Naive B cell (primary cell): ENCODE measurements at regions not wholly inside any gene's neighbourhood (a gene's known extent, or its start where the extent isn't known, plus 50 kb on each side); places are given as distances from the start of the nearest gene placed in this dataset.
A peak's percentile ranks its signal among the peaks of the same experiment; 100 is the strongest.
"Not testable (repeated sequence)": the region's sequence is repeated elsewhere in the genome, so short reads cannot be mapped to it uniquely, and the experiment has no call there.

ENCODE experiments used
- ATAC-seq, 2 donors: fragments of 150-1000 bp; cut with Tn5 transposase; 2 replicates each; pipeline ENCODE4 v1.10.0; 2021; ENCODE audit warnings: low read depth in 2 of 2, mild to moderate bottlenecking in 2 of 2, moderate library complexity in 2 of 2
- DNase-seq: peaks from one replicate; pipeline ENCODE4 v3.0.0; 2022
- H3K27ac Mint-ChIP-seq, 6 donors: one replicate each; pipeline ENCODE4 v1.8.0; 2020 to 2022; ENCODE audit warnings: mild to moderate bottlenecking in 6 of 6, mixed read lengths in 6 of 6, moderate library complexity in 5 of 6, inconsistent platforms in 2 of 6
- H3K27me3 Mint-ChIP-seq, 3 donors: one replicate each; pipeline ENCODE4 v1.8.0; 2021 to 2022; ENCODE audit warnings: mixed read lengths in 3 of 3, mild to moderate bottlenecking in 1 of 3
- H3K36me3 Mint-ChIP-seq, 2 donors: one replicate each; pipeline ENCODE4 v1.8.0; 2020 to 2022; ENCODE audit warnings: mixed read lengths in 2 of 2, inconsistent platforms in 1 of 2, mild to moderate bottlenecking in 1 of 2
- H3K4me1 Mint-ChIP-seq, 3 donors: one replicate each; pipeline ENCODE4 v1.8.0; 2020 to 2022; ENCODE audit warnings: mixed read lengths in 3 of 3, inconsistent platforms in 1 of 3, mild to moderate bottlenecking in 1 of 3, moderate library complexity in 1 of 3
- H3K4me3 Mint-ChIP-seq, 8 donors: one replicate each; pipeline ENCODE4 v1.8.0; 2020 to 2022; ENCODE audit warnings: mild to moderate bottlenecking in 8 of 8, mixed read lengths in 8 of 8, moderate library complexity in 8 of 8, inconsistent platforms in 2 of 8
- H3K9me3 Mint-ChIP-seq, 7 donors: one replicate each; pipeline ENCODE4 v1.8.0; 2020 to 2022; ENCODE audit warnings: mixed read lengths in 7 of 7, mild to moderate bottlenecking in 5 of 7, inconsistent platforms in 2 of 7, moderate library complexity in 1 of 7

DNA sequence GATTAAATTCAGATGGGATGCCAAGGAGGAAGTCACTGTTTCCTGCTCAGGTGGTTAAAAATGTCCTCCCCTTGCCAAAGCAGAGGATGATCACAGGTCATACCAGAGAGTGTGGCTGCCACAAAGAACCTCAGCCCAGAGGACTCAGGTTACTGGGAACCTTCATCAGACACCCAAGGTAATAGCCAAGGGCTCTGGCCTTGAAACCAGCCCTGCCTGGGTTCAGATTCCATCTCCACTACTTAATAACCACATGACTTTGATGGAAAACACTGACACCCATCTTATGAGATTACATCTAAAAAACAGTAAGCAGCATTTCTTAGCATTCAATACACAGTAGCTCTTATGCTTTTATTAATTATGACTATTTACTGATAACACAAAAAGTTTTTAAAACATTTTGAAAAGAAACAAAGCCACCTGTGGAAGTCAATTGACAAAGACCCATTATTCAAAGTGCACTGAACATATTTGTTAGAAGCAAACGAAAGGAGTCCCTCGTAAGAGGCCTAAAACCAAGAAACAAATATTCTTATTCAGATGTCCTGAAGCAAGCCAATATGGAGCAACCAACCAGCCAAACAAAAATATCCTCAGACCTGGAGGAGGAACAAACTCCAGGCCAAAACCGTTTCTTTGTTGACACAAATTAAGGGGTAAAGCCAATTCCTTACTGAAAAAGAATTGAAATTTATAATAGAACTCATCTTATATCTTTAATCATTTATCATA is 241.5 kb downstream of the RNF152 start:
- Mint-ChIP-seq H3K27me3 (no peaks in the 10 kb centered on the region), H3K9me3 (peaks cover 0 to 1% (median 0%) of the 10 kb centered on the region in 7 donors), H3K36me3 (no peaks in the 10 kb centered on the region), H3K27ac (no peak overlapping the region), H3K4me1 (no peaks in the 10 kb centered on the region), H3K4me3 (no peak overlapping the region)
- DNase-seq, result no peak
- no peak for ATAC-seq

DNA sequence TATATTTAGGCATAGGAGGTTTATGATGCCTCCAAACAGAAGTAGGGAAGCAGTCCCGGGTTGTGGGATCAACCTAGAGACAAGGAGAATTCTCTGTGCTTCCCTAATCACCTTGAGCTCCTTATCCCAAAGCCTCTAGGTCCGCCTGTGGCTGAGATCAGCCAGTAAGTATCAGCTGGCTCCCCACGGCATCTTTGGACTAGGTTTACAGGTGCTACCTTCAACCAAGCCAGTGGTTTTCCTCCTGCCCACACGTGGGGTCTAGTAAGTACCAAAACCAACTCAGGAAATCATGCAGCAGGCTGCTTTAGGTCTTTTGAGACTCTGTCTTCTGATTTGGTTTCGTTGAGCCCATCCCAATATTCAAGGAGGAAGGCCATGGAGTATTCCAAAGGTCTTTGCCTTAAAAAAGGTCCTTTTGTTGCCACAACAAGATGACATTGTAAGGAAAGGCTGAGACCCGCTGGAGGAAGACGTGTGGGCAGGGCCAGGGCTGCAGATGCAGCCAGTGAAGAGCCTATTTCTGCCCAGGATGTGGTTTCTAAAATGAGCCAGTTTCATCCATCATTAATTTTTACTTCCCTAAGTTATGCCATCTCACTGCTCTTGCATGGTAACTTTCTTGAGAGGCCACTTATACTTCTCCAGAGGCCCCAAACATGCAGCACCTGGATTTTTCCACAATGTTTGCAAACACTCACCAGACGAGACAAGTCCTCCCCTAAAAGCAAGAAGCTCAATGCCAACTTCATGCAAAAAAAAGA is 248.7 kb downstream of the RNF152 start:
- DNase-seq (no peak), ATAC-seq (no peak)
- H3K4me1 Mint-ChIP-seq, result peaks cover 0 to 13% (median 11%) of the 10 kb centered on the region in 3 donors
- H3K27me3 Mint-ChIP-seq, result no peaks in the 10 kb centered on the region
- H3K27ac Mint-ChIP-seq, result peak overlapping the region in 1 of 6 donors; percentile 35
- H3K36me3 Mint-ChIP-seq, result no peaks in the 10 kb centered on the region
- no peaks in the 10 kb centered on the region for H3K9me3 Mint-ChIP-seq
- H3K4me3 Mint-ChIP-seq, result no peak overlapping the region

DNA sequence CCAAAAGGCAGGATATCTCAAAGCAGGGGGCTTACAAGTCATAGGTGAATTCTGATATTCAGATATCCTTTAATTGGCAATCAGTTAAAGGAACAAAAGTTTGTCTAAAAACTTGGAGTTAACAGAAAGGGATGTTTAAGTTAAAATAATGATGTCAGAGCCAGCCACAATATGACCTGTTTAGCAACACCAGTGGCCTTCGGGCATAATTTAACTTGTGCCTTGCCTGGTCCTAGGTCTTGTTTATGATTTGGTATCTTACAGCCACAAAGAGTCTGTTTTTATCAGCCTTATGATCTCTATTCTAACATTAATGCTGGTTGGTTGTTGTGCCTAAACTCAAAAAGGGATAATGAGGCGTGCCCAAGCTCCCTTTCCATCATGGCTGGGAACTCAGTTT is 252.9 kb downstream of the RNF152 start:
- H3K9me3 Mint-ChIP-seq, result no peaks in the 10 kb centered on the region
- no peaks in the 10 kb centered on the region for H3K36me3 Mint-ChIP-seq
- no peak for ATAC-seq
- H3K4me3 Mint-ChIP-seq, result no peak overlapping the region
- peaks cover 0 to 18% (median 11%) of the 10 kb centered on the region in 3 donors for H3K4me1 Mint-ChIP-seq
- H3K27ac Mint-ChIP-seq, result no peak overlapping the region
- no peak for DNase-seq
- H3K27me3 Mint-ChIP-seq, result peaks cover 0 to 7% (median 2%) of the 10 kb centered on the region in 3 donors

DNA sequence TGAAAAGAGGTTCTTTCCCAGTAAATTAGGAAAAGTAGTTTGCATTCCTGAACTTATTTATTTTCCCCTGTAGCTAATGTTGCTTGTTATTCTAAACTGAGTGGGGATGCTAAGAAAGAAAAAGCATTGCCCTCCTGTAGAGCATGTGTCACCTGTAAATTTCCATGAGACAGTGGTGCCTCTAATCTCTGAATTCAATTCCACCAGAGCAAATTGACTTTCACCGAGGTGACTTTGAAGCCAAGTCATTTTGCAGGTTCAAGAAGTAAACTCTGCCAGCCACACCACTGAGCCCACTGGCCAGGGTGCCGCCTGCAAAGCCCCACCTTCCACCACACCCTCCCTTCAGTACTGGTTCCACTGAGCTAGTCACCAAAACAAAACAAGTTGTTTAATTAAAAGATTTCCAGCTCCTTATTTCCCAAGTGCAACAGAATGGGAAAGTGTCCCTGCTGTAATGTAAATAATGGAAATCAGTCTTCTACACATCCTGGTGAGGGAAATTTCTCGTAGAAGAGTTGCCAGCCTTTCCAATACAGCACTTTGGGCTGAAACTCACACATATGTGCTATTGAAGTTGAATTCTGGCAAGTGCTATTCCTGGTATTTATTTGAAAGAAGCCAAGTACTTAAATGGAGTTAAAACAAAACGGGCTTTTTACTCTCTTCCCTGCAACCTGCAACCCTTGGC is 254.8 kb downstream of the RNF152 start:
- Mint-ChIP-seq H3K27me3 (peaks cover 0 to 7% (median 5%) of the 10 kb centered on the region in 3 donors), H3K36me3 (no peaks in the 10 kb centered on the region), H3K9me3 (no peaks in the 10 kb centered on the region), H3K4me1 (peaks cover 0 to 5% (median 0%) of the 10 kb centered on the region in 3 donors), H3K27ac (no peak overlapping the region), H3K4me3 (no peak overlapping the region)
- no peak for ATAC-seq
- no peak for DNase-seq

DNA sequence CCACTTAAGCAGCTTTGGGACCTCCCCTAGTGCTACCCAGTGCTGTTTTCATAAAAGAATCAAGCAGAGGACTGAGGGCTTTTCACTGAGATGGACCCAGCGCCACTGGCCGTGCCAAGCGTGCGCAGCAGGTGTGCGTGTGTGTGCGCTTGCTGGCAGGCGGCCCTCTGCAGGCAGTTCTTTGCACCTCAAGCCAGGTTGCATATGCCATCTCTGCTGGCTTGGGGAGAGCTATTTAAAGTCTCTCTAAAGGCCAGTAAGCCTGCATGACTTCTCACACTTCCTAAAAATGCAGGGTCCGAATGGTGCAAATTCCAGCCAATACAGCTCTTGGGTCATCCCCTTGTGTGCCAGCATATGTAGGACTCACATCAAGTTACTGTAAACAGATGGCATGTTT is 255.5 kb downstream of the RNF152 start:
- DNase-seq (no peak), ATAC-seq (no peak)
- Mint-ChIP-seq H3K4me1 (peaks cover 0 to 5% (median 0%) of the 10 kb centered on the region in 3 donors), H3K27me3 (peaks cover 0 to 7% (median 5%) of the 10 kb centered on the region in 3 donors), H3K27ac (no peak overlapping the region), H3K9me3 (no peaks in the 10 kb centered on the region), H3K4me3 (no peak overlapping the region), H3K36me3 (no peaks in the 10 kb centered on the region)

DNA sequence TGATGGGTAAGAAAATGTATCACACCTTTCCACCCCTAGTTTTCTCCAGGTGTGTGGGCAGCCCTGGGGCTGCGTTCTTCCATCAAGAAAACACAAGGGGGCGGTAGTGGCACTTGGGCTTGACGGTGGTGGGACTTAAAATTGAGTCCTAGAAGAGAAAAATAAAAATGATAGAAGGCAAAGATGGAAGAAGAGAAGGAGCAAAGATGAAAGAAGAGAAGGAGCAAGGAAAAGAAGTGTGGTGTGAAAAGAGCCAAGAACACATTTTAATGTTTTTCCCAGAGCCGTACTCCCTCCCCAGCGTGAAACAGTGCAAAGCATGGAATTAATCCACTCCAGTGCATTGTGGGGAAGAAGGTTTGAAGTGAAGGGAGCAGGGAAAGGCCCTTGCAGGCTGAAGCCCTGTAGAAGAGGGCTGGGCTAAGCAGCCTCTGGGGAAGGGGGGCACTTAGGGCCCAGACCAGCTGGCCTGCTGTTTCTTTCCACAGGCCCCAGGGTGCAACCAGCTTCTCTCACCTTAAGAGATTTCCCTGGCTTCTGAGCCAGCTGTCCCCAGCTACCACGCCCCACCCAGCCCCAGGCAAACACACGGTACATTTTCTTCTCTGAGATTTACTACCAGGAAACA is 256.8 kb downstream of the RNF152 start:
- no peak overlapping the region for H3K4me3 Mint-ChIP-seq

DNA sequence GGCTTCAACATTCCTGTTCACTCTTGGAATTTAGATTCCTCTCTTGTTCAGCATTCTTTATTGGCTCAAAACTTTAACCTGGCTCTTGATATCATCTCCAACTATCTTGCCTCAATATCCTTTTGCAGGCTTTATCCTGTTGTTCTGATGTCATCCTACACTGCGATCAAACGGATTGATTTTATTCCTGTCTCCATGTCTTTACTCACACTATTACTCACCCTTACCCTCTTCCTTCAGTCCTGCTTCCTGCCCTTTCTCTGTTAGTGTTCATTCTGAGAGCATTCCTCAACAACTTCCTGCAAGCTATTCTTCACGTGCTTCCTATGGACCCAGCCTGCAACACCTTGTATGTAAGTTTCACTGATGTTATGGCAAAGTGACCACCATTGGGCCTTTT is 264.7 kb downstream of the RNF152 start:
- Mint-ChIP-seq H3K27ac (no peak overlapping the region), H3K9me3 (peaks cover 0 to 2% (median 0%) of the 10 kb centered on the region in 7 donors), H3K4me1 (no peaks in the 10 kb centered on the region), H3K4me3 (no peak overlapping the region), H3K27me3 (peaks cover 0 to 8% (median 6%) of the 10 kb centered on the region in 3 donors), H3K36me3 (no peaks in the 10 kb centered on the region)
- DNase-seq, result no peak
- no peak for ATAC-seq

More for the DNA sequence above, 256.8 kb downstream of the RNF152 start:
- Mint-ChIP-seq H3K9me3 (no peaks in the 10 kb centered on the region), H3K27ac (peak overlapping the region in 1 of 6 donors; percentile 41), H3K36me3 (no peaks in the 10 kb centered on the region), H3K4me1 (peaks cover 0 to 5% (median 0%) of the 10 kb centered on the region in 3 donors), H3K27me3 (peaks cover 0 to 7% (median 5%) of the 10 kb centered on the region in 3 donors)
- DNase-seq (no peak), ATAC-seq (no peak)

DNA sequence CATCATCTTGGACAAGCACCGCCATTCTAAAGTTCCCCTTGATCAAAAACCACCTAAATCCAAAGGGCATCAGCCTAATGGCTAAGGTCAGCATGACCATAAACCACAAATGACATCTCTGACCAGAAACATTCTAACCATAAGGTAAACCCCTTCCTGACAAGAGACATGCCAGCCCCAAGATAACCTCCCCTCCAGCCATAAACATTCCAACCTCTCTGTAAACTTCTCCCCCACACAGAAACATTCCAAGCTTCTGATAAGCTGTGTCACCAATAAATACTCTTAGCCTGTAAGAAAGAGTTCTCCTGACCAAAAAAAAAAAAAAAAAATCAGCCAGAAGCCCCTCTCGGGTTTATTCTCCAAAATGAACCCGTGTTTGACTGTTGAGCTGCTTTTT is 268.2 kb downstream of the RNF152 start:
- not testable (repeated sequence) for H3K27ac Mint-ChIP-seq, H3K4me1 Mint-ChIP-seq, DNase-seq, H3K36me3 Mint-ChIP-seq, ATAC-seq, H3K9me3 Mint-ChIP-seq, H3K4me3 Mint-ChIP-seq
- peaks cover 0 to 18% (median 15%) of the 10 kb centered on the region in 3 donors for H3K27me3 Mint-ChIP-seq

DNA sequence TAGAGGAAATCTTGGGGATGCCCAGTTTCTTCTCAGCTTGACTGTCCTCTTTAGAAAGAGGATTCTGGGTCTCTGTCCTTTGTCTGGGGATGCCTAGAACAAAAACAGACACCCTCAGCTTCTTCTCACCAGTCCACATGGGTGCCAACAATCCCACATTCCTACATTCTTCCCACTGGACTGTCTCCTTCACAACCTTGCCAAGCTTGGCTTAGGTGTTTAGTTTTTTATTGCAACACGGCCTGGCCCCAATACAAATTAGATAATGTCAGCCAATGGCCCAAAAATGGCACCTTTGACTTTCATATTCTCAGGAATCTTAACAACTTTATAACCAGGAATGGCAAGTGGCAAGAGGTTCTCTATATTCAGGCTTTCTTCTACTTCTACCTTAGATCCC is 273.0 kb downstream of the RNF152 start:
- H3K4me3 Mint-ChIP-seq, result no peak overlapping the region
- H3K36me3 Mint-ChIP-seq, result no peaks in the 10 kb centered on the region
- DNase-seq (no peak), ATAC-seq (no peak)
- peaks cover 6 to 22% (median 18%) of the 10 kb centered on the region in 3 donors for H3K27me3 Mint-ChIP-seq
- no peaks in the 10 kb centered on the region for H3K4me1 Mint-ChIP-seq
- H3K27ac Mint-ChIP-seq, result no peak overlapping the region
- H3K9me3 Mint-ChIP-seq, result peaks cover 0 to 7% (median 2%) of the 10 kb centered on the region in 7 donors

DNA sequence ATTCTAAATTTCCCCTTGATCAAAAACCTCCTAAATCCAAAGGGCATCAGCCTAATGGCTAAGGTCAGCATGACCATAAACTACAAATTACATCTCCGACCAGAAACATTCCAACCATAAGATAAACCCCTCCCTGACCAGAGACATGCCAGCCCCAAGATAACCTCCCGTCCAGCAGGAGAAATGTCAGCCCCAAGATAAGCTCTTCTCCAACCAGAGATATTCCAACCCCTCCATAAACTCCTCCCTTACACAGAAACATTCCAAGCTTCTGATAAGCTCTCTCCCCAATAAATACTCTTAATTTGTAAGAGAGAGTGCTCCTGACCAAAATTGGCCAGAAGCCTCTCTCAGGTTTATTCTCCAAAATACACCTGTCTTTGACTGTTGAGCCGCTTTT is 274.0 kb downstream of the RNF152 start:
- peaks cover 0 to 7% (median 2%) of the 10 kb centered on the region in 7 donors for H3K9me3 Mint-ChIP-seq
- H3K4me1 Mint-ChIP-seq, result no peaks in the 10 kb centered on the region
- no peak overlapping the region for H3K4me3 Mint-ChIP-seq
- no peak for ATAC-seq
- H3K36me3 Mint-ChIP-seq, result no peaks in the 10 kb centered on the region
- no peak for DNase-seq
- H3K27ac Mint-ChIP-seq, result no peak overlapping the region
- H3K27me3 Mint-ChIP-seq, result peaks cover 6 to 22% (median 18%) of the 10 kb centered on the region in 3 donors

DNA sequence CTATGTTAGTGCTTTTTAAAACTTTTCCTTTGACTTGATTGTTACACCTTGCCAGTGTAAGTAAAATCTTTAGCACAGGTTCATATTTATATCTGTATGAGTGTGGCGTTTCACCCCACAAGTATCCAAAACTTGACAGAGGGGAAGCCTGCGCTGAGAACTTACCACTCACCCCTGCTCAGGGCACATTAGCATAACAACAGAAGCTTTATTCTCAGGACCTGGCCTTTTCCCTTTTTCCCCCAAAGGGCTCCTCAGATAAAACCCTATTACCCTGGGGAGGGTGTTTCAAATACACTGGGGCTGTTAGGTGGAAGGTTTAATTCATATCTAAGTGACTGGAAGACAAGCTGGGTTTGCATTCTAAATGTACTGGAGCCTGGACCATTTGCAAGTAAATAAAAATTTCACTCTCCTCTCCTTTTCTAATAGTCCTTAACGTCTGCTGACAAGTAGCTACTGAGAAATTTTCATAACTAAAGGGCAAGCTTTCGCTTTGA is 276.6 kb downstream of the RNF152 start:
- H3K4me3 Mint-ChIP-seq, result no peak overlapping the region
- no peaks in the 10 kb centered on the region for H3K36me3 Mint-ChIP-seq
- ATAC-seq (no peak), DNase-seq (no peak)
- no peak overlapping the region for H3K27ac Mint-ChIP-seq
- no peaks in the 10 kb centered on the region for H3K4me1 Mint-ChIP-seq
- H3K27me3 Mint-ChIP-seq, result peaks cover 6 to 22% (median 18%) of the 10 kb centered on the region in 3 donors
- peaks cover 0 to 7% (median 0%) of the 10 kb centered on the region in 7 donors for H3K9me3 Mint-ChIP-seq

DNA sequence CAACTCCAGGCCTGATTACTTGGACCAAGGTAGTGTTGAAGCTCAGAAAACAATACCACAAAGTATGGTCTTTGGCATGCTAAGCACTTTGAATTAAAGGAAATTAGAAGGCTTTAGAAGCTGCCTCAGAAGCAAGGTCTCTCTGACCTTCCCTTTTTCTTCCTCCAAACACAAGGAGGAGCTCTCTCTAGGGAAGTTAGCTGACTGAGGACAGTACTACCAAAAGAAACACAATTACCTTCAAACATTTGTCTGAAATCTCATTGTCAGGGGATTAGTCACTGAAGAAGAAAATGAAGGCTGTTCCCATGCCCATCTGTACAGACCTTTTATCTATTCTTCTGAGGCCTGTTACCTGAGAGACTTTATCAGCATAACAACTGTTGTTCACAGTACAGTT is 279.3 kb downstream of the CDH20 start:
- DNase-seq, result no peak
- Mint-ChIP-seq H3K27me3 (no peaks in the 10 kb centered on the region), H3K27ac (no peak overlapping the region), H3K4me3 (no peak overlapping the region), H3K9me3 (no peaks in the 10 kb centered on the region), H3K36me3 (no peaks in the 10 kb centered on the region), H3K4me1 (no peaks in the 10 kb centered on the region)
- no peak for ATAC-seq

DNA sequence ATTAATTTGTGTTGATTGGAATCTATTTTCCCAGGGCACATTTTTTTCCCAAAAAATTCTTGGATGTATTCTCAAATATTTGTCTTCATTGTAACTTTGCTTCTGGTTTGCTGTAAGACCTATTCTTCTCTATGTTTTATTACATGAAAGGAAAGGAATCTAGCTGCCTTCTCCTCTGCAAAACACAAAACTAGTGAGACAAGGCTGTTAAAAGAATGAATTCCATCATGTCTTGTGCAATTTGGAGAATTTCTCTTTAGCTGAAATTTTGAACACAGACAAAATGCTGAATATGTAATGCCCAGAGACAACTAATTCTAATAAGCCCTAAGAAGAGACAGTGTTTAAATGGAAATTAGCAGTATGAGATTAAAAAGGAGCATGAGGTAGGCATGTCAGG is 275.9 kb downstream of the CDH20 start:
- H3K4me3 Mint-ChIP-seq, result no peak overlapping the region
- H3K36me3 Mint-ChIP-seq, result no peaks in the 10 kb centered on the region
- H3K9me3 Mint-ChIP-seq, result peaks cover 0 to 1% (median 0%) of the 10 kb centered on the region in 7 donors
- H3K27ac Mint-ChIP-seq, result peak overlapping the region in 1 of 6 donors; percentile 38
- H3K27me3 Mint-ChIP-seq, result peaks cover 0 to 8% (median 5%) of the 10 kb centered on the region in 3 donors
- ATAC-seq, result no peak
- DNase-seq, result no peak
- no peaks in the 10 kb centered on the region for H3K4me1 Mint-ChIP-seq
